ENCODE measurements at regions not wholly inside any gene's neighbourhood (a gene's known extent, or its start where the extent isn't known, plus 50 kb on each side); places are given as distances from the start of the nearest gene placed in this dataset.

- no peak for TF ChIP-seq SMC3 (IDR thresholded peaks at IDR 0.05; ENCODE audit: low read length)
- TF ChIP-seq BRCA1 (CRISPR knock-in tag; IDR thresholded peaks at IDR 0.05): no peak
- TF ChIP-seq EZH2 (conservative IDR thresholded peaks at IDR 0.05; ENCODE audit: low read depth, low read length): no peak
- TF ChIP-seq, protein P1, sequence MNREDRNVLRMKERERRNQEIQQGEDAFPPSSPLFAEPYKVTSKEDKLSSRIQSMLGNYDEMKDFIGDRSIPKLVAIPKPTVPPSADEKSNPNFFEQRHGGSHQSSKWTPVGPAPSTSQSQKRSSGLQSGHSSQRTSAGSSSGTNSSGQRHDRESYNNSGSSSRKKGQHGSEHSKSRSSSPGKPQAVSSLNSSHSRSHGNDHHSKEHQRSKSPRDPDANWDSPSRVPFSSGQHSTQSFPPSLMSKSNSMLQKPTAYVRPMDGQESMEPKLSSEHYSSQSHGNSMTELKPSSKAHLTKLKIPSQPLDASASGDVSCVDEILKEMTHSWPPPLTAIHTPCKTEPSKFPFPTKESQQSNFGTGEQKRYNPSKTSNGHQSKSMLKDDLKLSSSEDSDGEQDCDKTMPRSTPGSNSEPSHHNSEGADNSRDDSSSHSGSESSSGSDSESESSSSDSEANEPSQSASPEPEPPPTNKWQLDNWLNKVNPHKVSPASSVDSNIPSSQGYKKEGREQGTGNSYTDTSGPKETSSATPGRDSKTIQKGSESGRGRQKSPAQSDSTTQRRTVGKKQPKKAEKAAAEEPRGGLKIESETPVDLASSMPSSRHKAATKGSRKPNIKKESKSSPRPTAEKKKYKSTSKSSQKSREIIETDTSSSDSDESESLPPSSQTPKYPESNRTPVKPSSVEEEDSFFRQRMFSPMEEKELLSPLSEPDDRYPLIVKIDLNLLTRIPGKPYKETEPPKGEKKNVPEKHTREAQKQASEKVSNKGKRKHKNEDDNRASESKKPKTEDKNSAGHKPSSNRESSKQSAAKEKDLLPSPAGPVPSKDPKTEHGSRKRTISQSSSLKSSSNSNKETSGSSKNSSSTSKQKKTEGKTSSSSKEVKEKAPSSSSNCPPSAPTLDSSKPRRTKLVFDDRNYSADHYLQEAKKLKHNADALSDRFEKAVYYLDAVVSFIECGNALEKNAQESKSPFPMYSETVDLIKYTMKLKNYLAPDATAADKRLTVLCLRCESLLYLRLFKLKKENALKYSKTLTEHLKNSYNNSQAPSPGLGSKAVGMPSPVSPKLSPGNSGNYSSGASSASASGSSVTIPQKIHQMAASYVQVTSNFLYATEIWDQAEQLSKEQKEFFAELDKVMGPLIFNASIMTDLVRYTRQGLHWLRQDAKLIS (CRISPR knock-in tag; IDR thresholded peaks at IDR 0.05): no peak
- TF ChIP-seq GPN1 (CRISPR knock-in tag; IDR thresholded peaks at IDR 0.05; ENCODE audit: borderline replicate concordance): no peak
- no peak for TF ChIP-seq EED (CRISPR knock-in tag; IDR thresholded peaks at IDR 0.05)
- TF ChIP-seq ZNF563 (CRISPR knock-in tag; IDR thresholded peaks at IDR 0.05): no peak
- no peak for TF ChIP-seq ZMYM2 (CRISPR knock-in tag; IDR thresholded peaks at IDR 0.05)
- TF ChIP-seq JUN (CRISPR knock-in tag; IDR thresholded peaks at IDR 0.05): no peak
- no peak for TF ChIP-seq RBAK (CRISPR knock-in tag; IDR thresholded peaks at IDR 0.05)
- TF ChIP-seq USF2 (IDR thresholded peaks at IDR 0.05; ENCODE audit: low read depth, low read length): no peak
- no peak for TF ChIP-seq USF2 (CRISPR knock-in tag; IDR thresholded peaks at IDR 0.05; ENCODE audit: borderline replicate concordance)
- TF ChIP-seq, protein P2, sequence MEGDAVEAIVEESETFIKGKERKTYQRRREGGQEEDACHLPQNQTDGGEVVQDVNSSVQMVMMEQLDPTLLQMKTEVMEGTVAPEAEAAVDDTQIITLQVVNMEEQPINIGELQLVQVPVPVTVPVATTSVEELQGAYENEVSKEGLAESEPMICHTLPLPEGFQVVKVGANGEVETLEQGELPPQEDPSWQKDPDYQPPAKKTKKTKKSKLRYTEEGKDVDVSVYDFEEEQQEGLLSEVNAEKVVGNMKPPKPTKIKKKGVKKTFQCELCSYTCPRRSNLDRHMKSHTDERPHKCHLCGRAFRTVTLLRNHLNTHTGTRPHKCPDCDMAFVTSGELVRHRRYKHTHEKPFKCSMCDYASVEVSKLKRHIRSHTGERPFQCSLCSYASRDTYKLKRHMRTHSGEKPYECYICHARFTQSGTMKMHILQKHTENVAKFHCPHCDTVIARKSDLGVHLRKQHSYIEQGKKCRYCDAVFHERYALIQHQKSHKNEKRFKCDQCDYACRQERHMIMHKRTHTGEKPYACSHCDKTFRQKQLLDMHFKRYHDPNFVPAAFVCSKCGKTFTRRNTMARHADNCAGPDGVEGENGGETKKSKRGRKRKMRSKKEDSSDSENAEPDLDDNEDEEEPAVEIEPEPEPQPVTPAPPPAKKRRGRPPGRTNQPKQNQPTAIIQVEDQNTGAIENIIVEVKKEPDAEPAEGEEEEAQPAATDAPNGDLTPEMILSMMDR (CRISPR knock-in tag; IDR thresholded peaks at IDR 0.05): no peak
- TF ChIP-seq RAD21 (CRISPR knock-in tag; IDR thresholded peaks at IDR 0.05): no peak
- TF ChIP-seq SMAD1 (CRISPR knock-in tag; IDR thresholded peaks at IDR 0.05; ENCODE audit: borderline replicate concordance, low read depth): no peak
Observed at GRCh38 chr3:175902226-175902625, 1043.1 kb downstream of the NAALADL2 start.
